ENCODE measurements at regions not wholly inside any gene's neighbourhood (a gene's known extent, or its start where the extent isn't known, plus 50 kb on each side); places are given as distances from the start of the nearest gene placed in this dataset.

DNA sequence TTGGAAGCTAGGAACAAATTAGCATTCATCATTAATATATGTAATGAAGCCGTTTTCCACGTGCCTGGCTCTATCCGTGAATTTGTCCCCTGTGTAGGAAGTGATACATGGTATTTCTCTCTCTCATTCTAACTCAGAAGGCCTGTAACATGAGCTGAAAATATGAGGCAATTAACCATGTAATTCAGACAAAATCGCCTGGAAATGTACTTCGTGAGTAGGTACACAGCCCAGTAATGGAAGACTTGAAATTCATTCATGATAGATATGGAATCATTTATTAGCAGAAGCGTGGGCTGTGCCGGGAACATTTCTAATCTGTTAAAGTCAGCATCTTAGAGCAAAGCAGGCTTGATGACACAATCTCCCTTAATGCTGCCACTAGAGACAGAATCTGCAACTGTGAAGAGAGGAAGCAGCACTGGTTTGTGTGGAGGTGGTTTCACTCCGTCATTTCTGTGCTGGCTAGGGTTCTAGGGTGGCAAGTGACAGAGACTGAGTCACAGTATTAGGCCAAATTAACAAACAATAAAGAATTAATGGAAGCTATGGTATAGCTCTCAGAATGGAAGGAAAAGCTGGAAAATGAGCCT, 225.0 kb upstream of the PROK2 start:
- no peak for DNase-seq
- intact Hi-C loops (cut with DNase I; ENCODE audit: low total_unique reads) = no loop called here
- no peak overlapping the region for H3K27ac ChIP-seq
- H3K4me1 ChIP-seq = no peaks in the 10 kb centered on the region
- TF ChIP-seq, protein P1, sequence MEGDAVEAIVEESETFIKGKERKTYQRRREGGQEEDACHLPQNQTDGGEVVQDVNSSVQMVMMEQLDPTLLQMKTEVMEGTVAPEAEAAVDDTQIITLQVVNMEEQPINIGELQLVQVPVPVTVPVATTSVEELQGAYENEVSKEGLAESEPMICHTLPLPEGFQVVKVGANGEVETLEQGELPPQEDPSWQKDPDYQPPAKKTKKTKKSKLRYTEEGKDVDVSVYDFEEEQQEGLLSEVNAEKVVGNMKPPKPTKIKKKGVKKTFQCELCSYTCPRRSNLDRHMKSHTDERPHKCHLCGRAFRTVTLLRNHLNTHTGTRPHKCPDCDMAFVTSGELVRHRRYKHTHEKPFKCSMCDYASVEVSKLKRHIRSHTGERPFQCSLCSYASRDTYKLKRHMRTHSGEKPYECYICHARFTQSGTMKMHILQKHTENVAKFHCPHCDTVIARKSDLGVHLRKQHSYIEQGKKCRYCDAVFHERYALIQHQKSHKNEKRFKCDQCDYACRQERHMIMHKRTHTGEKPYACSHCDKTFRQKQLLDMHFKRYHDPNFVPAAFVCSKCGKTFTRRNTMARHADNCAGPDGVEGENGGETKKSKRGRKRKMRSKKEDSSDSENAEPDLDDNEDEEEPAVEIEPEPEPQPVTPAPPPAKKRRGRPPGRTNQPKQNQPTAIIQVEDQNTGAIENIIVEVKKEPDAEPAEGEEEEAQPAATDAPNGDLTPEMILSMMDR (IDR thresholded peaks at IDR 0.05) = no peak
- H3K27me3 ChIP-seq = no peaks in the 10 kb centered on the region
- H3K9me3 ChIP-seq = no peaks in the 10 kb centered on the region
- H3K36me3 ChIP-seq = no peaks in the 10 kb centered on the region
- no peak overlapping the region for H3K4me3 ChIP-seq

DNA sequence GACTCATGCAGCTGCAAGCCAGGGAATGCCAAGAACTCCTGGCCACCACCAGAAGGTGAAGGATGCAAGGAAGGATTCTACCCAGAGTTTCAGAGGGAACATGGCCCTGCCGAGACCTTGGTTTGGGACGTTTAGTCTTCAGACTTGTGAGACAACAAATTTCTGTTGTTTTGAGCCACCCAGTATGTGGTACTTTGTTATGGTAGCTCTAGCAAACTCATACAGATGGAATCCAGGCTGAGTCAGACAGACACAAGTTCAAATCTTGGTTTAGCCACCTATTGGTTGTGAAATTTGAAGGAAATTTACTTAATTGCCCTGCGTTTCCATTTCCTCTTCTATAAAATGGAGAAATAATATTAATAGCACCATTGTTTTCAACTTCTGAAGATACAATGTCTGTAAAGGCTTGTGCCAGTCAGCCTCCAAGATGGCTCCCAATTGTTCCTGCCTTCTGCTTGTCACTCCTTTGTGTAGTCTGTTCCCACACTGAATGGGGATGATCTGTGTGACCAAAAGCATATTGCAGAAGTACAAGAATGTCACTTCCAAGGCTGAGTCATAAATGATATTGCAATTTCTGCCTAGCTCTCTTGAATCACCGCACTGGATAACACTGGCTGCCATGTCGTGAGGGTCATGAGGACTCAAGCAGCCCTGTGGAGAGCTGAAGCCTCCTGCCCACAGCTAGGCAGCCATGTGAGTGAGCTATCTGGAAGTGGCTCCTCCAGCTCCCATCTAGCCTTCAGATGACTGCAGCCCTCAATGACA, 223.5 kb upstream of the PROK2 start:
- Histone ChIP-seq H3K9me3 (no peaks in the 10 kb centered on the region), H3K4me1 (no peaks in the 10 kb centered on the region), H3K36me3 (no peaks in the 10 kb centered on the region), H3K27me3 (no peaks in the 10 kb centered on the region), H3K4me3 (no peak overlapping the region), H3K27ac (no peak overlapping the region)
- intact Hi-C loops (cut with DNase I; ENCODE audit: low total_unique reads) = no loop called here
- TF ChIP-seq, protein P1 (IDR thresholded peaks at IDR 0.05) = no peak
- DNase-seq = no peak

DNA sequence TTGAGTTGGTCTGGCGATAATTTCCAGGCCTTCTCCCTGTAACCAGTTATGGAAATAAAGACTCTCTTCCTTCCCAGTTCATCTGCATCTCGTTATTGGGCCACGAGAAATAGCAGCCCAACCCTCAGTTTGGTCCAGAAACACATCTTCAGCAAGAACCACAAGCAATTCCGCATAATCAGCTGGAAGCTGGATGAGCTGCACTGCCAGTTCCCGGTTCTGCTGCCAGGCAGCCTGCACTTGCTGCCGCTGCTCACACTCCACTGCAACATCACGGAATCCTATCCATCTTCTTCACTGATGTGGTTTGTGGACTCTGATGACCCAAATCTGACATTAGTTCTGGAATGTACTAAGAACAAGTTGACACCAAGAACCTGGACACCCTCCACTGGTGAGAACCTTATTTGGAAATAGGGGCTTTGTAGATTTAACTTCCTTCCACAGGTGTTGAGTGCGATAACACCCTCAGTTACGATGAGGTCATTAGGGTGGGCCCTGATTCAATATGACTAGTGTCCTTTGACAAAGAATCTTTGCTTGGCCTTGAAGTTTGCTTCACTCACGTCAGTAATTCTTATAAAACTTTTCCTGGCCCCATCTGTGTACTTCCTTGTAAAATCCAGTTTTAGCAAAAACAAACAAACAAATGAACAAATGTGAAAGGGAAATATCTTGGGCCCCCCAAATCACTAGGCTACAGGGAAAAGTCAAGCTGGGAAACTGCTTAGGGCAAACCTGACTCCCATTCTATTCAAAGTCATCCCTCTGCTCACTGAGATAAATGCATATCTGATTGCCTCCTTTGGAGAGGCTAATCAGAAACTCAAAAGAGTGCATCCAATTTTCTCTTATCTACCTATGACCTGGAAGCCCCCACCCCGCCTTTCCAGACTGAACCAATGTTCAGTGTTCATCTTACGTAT, 221.9 kb upstream of the PROK2 start:
- DNase-seq = no peak
- Histone ChIP-seq H3K27me3 (peaks cover 0 to 3% of the 10 kb centered on the region in 2 donors), H3K4me1 (no peaks in the 10 kb centered on the region), H3K27ac (no peak overlapping the region), H3K36me3 (no peaks in the 10 kb centered on the region), H3K4me3 (no peak overlapping the region), H3K9me3 (no peaks in the 10 kb centered on the region)
- TF ChIP-seq, protein P1 (IDR thresholded peaks at IDR 0.05) = no peak
- intact Hi-C loops (cut with DNase I; ENCODE audit: low total_unique reads) = no loop called here

DNA sequence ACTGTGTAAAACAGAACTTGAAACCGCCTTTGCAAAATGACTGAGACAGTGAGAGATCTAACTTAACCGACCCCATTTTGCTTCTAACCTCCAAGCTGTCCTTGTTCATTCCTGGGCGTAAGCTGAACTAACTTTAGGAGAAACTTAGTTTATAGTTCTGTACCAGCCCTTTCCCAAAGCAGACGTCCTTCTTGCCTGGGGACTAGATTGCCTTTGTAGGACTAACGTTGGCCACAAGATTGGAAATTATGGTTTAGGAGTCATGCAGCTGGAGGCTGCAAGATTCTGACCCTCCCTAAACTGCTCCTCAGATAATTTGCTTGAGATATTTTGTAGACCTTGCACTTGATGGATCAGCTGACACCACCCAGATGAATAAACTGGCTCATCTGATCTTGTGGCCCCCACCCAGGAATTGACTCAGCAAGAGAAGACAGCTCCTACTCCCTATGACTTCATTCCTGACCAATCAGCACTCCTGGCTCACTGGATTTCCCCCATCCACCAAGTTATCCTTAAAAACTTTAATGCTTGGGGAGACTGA, 219.9 kb upstream of the PROK2 start:
- no peak for DNase-seq
- H3K4me1 ChIP-seq = no peaks in the 10 kb centered on the region
- no peaks in the 10 kb centered on the region for H3K9me3 ChIP-seq
- H3K27me3 ChIP-seq = peaks cover 0 to 3% of the 10 kb centered on the region in 2 donors
- intact Hi-C loops (cut with DNase I; ENCODE audit: low total_unique reads) = no loop called here
- H3K27ac ChIP-seq = no peak overlapping the region
- TF ChIP-seq, protein P1 (IDR thresholded peaks at IDR 0.05) = no peak
- H3K4me3 ChIP-seq = no peak overlapping the region
- no peaks in the 10 kb centered on the region for H3K36me3 ChIP-seq

DNA sequence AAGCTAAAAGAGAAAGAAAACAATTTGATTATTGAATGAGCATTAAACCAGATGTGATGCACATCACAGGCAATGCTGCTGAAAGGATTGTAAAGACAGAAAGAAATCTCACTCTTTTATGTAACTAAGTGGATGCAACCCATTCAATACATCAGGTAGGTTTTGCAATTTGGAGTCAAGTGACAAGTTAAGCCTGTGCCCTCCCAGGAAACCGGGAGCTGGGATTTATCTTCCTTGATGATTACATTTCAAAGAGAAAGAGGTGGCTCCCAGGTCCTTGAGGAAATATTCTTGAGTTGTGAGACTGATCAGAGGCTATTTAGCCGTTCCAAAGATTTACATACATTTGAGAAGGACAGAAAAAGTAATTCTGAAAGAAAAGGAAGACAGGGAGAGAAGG, 219.0 kb upstream of the PROK2 start:
- TF ChIP-seq, protein P1 (IDR thresholded peaks at IDR 0.05) = no peak
- intact Hi-C loops (cut with DNase I; ENCODE audit: low total_unique reads) = no loop called here
- Histone ChIP-seq H3K36me3 (no peaks in the 10 kb centered on the region), H3K9me3 (no peaks in the 10 kb centered on the region), H3K4me1 (no peaks in the 10 kb centered on the region), H3K4me3 (no peak overlapping the region), H3K27ac (no peak overlapping the region), H3K27me3 (peaks cover 0 to 3% of the 10 kb centered on the region in 2 donors)
- DNase-seq = no peak

All from tibial artery (tissue), 4 donors.